ENCODE measurements at regions not wholly inside any gene's neighbourhood (a gene's known extent, or its start where the extent isn't known, plus 50 kb on each side); places are given as distances from the start of the nearest gene placed in this dataset.

DNA sequence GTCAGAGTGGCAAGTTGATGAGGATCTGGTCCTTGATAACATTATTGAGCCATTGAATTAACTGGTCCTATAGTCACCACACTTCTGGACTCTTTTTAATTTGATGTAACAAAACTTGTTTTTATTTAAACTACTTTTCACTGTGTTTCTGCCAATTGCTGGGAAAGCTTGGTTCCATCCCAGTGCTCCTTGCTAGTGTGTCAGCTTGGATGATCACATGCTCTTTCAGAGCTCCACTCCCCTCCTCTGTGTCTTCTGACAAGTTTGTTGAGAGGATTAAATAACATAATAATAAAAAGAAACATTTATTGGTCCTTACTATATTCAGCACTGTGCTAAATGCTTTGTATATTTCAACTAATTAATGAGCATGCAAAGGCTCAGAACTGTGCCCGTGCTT lies 448.5 kb upstream of the B3GALT2 start:
- no peak for DNase-seq (ENCODE audit: low read depth, low spot score)
- TF ChIP-seq, protein P1, sequence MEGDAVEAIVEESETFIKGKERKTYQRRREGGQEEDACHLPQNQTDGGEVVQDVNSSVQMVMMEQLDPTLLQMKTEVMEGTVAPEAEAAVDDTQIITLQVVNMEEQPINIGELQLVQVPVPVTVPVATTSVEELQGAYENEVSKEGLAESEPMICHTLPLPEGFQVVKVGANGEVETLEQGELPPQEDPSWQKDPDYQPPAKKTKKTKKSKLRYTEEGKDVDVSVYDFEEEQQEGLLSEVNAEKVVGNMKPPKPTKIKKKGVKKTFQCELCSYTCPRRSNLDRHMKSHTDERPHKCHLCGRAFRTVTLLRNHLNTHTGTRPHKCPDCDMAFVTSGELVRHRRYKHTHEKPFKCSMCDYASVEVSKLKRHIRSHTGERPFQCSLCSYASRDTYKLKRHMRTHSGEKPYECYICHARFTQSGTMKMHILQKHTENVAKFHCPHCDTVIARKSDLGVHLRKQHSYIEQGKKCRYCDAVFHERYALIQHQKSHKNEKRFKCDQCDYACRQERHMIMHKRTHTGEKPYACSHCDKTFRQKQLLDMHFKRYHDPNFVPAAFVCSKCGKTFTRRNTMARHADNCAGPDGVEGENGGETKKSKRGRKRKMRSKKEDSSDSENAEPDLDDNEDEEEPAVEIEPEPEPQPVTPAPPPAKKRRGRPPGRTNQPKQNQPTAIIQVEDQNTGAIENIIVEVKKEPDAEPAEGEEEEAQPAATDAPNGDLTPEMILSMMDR (IDR thresholded peaks at IDR 0.05; ENCODE audit: insufficient read depth, low read length, missing control alignments): no peak
- no peak overlapping the region for H3K4me3 ChIP-seq (ENCODE audit: low read depth, low read length)
- ChIA-PET POLR2A (no interaction called here), CTCF (no interaction called here)

DNA sequence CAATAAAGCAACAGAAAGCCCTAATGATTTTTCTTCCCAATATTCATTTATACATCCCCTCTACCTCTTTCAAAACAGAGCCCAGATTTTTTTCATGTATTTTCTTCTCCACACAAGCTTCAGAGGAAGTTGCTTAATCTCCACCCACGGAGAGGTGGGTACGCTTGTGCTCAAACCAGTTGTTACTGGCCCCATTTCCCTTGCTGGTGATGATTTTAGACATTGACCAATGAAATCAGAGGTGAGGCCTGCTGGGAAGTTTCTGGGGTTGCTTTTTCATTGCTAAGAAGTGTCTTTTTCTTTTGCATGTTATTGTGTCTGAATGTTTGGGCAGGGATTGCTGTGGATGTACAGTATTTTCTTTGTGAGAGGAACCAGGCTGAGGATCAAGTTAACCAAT lies 448.1 kb upstream of the B3GALT2 start:
- CTCF ChIA-PET: no interaction called here

DNA sequence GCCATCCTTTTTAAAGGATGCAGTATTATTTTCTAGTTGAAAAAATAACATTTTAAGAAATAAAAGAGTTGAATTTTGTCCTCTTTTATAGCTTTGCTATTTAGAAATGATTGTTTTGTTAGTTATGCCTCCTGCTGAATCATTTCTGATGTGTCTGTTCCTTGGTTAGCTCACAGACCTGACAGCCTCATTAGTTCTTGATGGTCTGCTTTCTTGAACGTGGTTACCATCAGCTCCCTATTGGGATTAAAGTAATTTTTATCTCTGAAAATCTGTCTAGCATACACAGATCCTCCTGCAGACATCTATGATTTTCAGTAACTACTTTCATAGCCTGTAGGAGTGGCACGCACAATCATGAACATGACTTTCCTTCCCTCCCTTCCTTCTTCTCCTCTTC lies 447.6 kb upstream of the B3GALT2 start:
- POLR2A ChIA-PET: no interaction called here
- TF ChIP-seq, protein P1 (IDR thresholded peaks at IDR 0.05; ENCODE audit: insufficient read depth, low read length, missing control alignments): no peak
- CTCF ChIA-PET: no interaction called here

More for the DNA sequence above, 448.1 kb upstream of the B3GALT2 start:
- H3K4me3 ChIP-seq (ENCODE audit: low read depth, low read length): no peak overlapping the region
- TF ChIP-seq, protein P1 (IDR thresholded peaks at IDR 0.05; ENCODE audit: insufficient read depth, low read length, missing control alignments): no peak
- DNase-seq (ENCODE audit: low read depth, low spot score): no peak
- POLR2A ChIA-PET: no interaction called here

DNA sequence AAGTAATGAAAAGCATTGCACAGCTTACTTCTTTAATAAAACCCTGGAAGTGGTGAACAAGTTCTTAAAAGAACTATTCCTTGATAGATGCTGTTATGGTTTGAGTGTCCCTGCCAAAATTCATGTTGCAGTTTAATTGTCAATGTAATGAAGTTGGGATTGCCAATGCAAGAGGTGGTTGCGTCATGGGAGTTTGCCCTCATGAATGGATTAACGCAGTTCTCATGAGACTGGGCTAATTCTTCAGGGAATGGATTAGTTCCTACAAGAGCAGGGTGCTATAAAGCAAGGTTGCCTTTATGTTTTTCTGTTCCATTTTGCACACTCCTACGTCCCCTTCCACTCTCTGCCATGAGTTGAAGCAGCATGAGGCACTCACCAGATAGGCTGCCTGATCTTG lies 446.7 kb upstream of the B3GALT2 start:
- DNase-seq (ENCODE audit: low read depth, low spot score): no peak
- TF ChIP-seq, protein P1 (IDR thresholded peaks at IDR 0.05; ENCODE audit: insufficient read depth, low read length, missing control alignments): no peak
- POLR2A ChIA-PET: no interaction called here
- H3K4me3 ChIP-seq (ENCODE audit: low read depth, low read length): no peak overlapping the region
- CTCF ChIA-PET: interaction anchor here (0.9 kb wide), 1 partner anchor 11 kb away, joined by 3 read pairs; no protein-coding TSS in a partner anchor

More for the DNA sequence above, 447.6 kb upstream of the B3GALT2 start:
- no peak for DNase-seq (ENCODE audit: low read depth, low spot score)
- no peak overlapping the region for H3K4me3 ChIP-seq (ENCODE audit: low read depth, low read length)

DNA sequence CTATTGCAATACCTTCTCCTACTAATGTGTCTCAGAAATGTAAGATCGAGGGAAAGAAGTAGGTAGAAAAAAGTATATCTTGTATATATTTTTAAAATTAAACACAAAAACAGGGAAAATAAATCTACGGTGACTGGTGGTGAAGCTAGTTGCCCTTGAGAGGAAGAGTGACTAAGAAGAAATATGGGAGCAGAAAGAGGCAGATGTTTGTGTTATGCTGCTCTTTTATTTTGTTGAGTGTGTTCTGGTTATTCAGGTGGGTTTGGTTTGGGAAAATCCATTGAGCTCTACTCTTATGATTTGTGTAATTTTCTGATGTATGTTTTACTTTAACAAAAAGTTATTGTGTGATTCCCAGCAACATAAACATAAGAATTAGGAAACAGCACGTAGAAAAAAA lies 444.9 kb upstream of the B3GALT2 start:
- ChIA-PET POLR2A (no interaction called here), CTCF (no interaction called here)
- TF ChIP-seq, protein P1 (IDR thresholded peaks at IDR 0.05; ENCODE audit: insufficient read depth, low read length, missing control alignments): no peak

DNA sequence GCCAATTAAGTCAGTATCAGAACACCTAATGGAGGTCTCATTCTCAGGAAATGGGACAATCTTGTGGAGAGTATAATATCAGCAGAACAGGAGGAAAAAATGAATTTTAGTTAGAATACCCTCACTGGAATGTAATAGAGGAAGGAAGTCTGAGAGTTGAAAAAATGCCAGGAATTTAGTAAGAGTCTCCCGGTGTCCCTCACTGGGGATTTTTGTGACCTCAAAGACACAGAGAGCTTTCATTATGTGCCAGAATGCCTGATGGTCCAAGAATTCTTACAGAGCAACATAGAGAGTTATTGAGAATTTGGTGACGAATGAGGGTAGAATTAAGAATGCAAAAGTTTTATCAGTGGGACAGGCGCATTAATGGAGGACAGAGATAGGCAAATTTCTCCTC lies 443.5 kb upstream of the B3GALT2 start:
- no peak for DNase-seq (ENCODE audit: low read depth, low spot score)
- ChIA-PET POLR2A (no interaction called here), CTCF (no interaction called here)
- no peak overlapping the region for H3K4me3 ChIP-seq (ENCODE audit: low read depth, low read length)
- TF ChIP-seq, protein P1 (IDR thresholded peaks at IDR 0.05; ENCODE audit: insufficient read depth, low read length, missing control alignments): no peak

More for the DNA sequence above, 444.9 kb upstream of the B3GALT2 start:
- DNase-seq (ENCODE audit: low read depth, low spot score): no peak
- no peak overlapping the region for H3K4me3 ChIP-seq (ENCODE audit: low read depth, low read length)

All from AG04449 (cell line).